ENCODE measurements at regions not wholly inside any gene's neighbourhood (a gene's known extent, or its start where the extent isn't known, plus 50 kb on each side); places are given as distances from the start of the nearest gene placed in this dataset.
A peak's percentile ranks its signal among the peaks of the same experiment; 100 is the strongest.

DNA sequence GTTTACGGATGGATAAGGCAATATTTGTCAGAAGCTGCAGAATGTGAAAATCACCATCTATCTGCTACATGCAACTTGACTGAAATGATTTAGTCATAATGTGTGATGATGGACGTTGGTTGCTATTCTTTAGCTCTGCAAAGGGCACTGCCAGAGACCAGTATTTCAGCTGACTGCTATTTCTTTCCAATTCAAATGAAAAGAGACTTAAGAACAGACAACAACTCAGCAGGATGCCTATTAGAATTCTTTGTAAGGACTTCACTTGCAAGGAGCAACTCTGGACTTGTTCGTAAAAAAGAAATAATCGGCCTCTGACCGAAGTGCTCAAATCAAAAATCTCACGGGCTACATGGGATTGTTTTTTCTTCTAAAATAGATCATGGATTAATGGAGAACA is 262.7 kb downstream of the DHX15 start (continued):
- TF ChIP-seq CHD7 (IDR thresholded peaks at IDR 0.05; ENCODE audit: insufficient replicate concordance, low read length), result peak; percentile 87
- TF ChIP-seq HDAC6 (IDR thresholded peaks at IDR 0.05; ENCODE audit: low read depth, low read length), result no peak
